B cell (primary cell): ENCODE measurements at regions not wholly inside any gene's neighbourhood (a gene's known extent, or its start where the extent isn't known, plus 50 kb on each side); places are given as distances from the start of the nearest gene placed in this dataset. TPM values are rescaled to one million over a fixed set of nuclear protein-coding genes. Genes with fewer than 3 reads are reported as not detected.

ENCODE experiments used
- small RNA-seq: library from RNA; depleted of rRNA; stranded (forward); fragments of <200 nt; gene quantifications from one replicate; pipeline ENCODE3, GENCODE V24; 2012; ENCODE audit warnings: low replicate concordance, low read depth; ENCODE audit not compliant: insufficient read length

Small RNAs in the stretch of these regions (small RNA-seq; reads per million reads assigned to genes)
- gene AC093534.1 (not detected), gene RNU7-34P (not detected)
